NT2/D1 (cell line): ENCODE measurements at regions not wholly inside any gene's neighbourhood (a gene's known extent, or its start where the extent isn't known, plus 50 kb on each side); places are given as distances from the start of the nearest gene placed in this dataset.

Source experiments
- SUZ12 ChIP-seq: IDR thresholded peaks from 2 replicates; pipeline ENCODE4 v1.6.1; 2011; ENCODE audit not compliant: insufficient read length, insufficient read depth; ENCODE audit errors: extremely low read depth
- YY1 ChIP-seq: IDR thresholded peaks from 2 replicates; pipeline ENCODE4 v1.6.1; 2011; ENCODE audit not compliant: insufficient read length, insufficient read depth
- ZNF274 ChIP-seq: IDR thresholded peaks from 2 replicates; pipeline ENCODE4 v1.6.1; 2011; ENCODE audit warnings: mild to moderate bottlenecking, low read depth, low read length

GRCh38 chr22:27297125-27297524 is 504.4 kb downstream of the MN1 start:
- no peak for TF ChIP-seq YY1
- no peak for TF ChIP-seq SUZ12
- TF ChIP-seq ZNF274 = no peak
